PC-3 (cell line): ENCODE measurements at regions not wholly inside any gene's neighbourhood (a gene's known extent, or its start where the extent isn't known, plus 50 kb on each side); places are given as distances from the start of the nearest gene placed in this dataset.

Experiments used
- ATAC-seq: fragments of 200-7000 bp; cut with Tn5 transposase; 2 replicates; pipeline ENCODE4 v1.9.1; 2020; ENCODE audit warnings: mild to moderate bottlenecking, moderate library complexity
- BruUV-seq: library from RNA; stranded (reverse); fragments of 400-500 nt; replicated peaks from 2 replicates; lab custom pipeline; 2021; lab: Mats Ljungman, UMichigan
- CTCF ChIA-PET: fragments of 300-600 bp; sonication (Branson Sonifier 250); formaldehyde crosslinking; loops from one replicate; lab custom pipeline; 2022; ENCODE audit warnings: antibody characterized with exemption; lab: Charles Lee
- POLR2A ChIA-PET: fragments of 300-600 bp; sonication (Branson Sonifier 250); formaldehyde crosslinking; loops from one replicate; lab custom pipeline; 2022; ENCODE audit warnings: antibody characterized with exemption; ENCODE audit not compliant: unreplicated experiment; lab: Charles Lee
- DNase-seq: peaks from one replicate; pipeline ENCODE4 v3.0.0-alpha.2; 2015
- H2AFZ ChIP-seq: fragments of 300-600 bp; sonication (generic); 2 replicates; pipeline ENCODE4 v1.6.0; 2016; ENCODE audit warnings: antibody characterized with exemption, low read length
- H3F3A ChIP-seq: fragments of 300-600 bp; sonication (generic); one replicate; pipeline ENCODE4 v1.6.0; 2017; ENCODE audit warnings: antibody characterized with exemption, low read length, control low read depth, mild to moderate bottlenecking; ENCODE audit not compliant: unreplicated experiment
- H3K27ac ChIP-seq: fragments of 300-600 bp; sonication (generic); 2 replicates; pipeline ENCODE4 v1.5.1; 2016; ENCODE audit warnings: mild to moderate bottlenecking, low read length
- H3K27me3 ChIP-seq: fragments of 300-600 bp; sonication (generic); 2 replicates; pipeline ENCODE4 v1.6.1; 2016; ENCODE audit warnings: low read length, mixed read lengths
- H3K36me3 ChIP-seq: fragments of 300-600 bp; sonication (generic); 2 replicates; pipeline ENCODE4 v1.6.1; 2016; ENCODE audit warnings: low read depth, mixed run types, low read length, mixed read lengths
- H3K4me1 ChIP-seq: fragments of 300-600 bp; sonication (generic); 2 replicates; pipeline ENCODE4 v1.5.1; 2016; ENCODE audit warnings: low read length; ENCODE audit not compliant: insufficient read depth
- H3K4me2 ChIP-seq: fragments of 300-600 bp; sonication (generic); 2 replicates; pipeline ENCODE4 v1.6.0; 2016; ENCODE audit warnings: low read length
- H3K4me3 ChIP-seq: fragments of 300-600 bp; sonication (generic); 2 replicates; pipeline ENCODE4 v1.5.1; 2016; ENCODE audit warnings: mild to moderate bottlenecking, low read length, mixed read lengths
- H3K79me2 ChIP-seq: fragments of 300-600 bp; sonication (generic); 2 replicates; pipeline ENCODE4 v1.6.1; 2017; ENCODE audit warnings: low read length, mixed read lengths
- H3K9ac ChIP-seq: fragments of 300-600 bp; sonication (generic); 2 replicates; pipeline ENCODE4 v1.6.0; 2016; ENCODE audit warnings: mild to moderate bottlenecking, low read length
- H3K9me2 ChIP-seq: fragments of 300-600 bp; sonication (generic); replicated peaks from 2 replicates; pipeline ENCODE4 v1.6.1; 2016; ENCODE audit warnings: mixed run types, low read length, mixed read lengths
- H3K9me3 ChIP-seq: fragments of 300-600 bp; sonication (generic); 2 replicates; pipeline ENCODE4 v1.6.1; 2016; ENCODE audit warnings: low read length, mixed read lengths
- H4K20me1 ChIP-seq: fragments of 300-600 bp; sonication (generic); 2 replicates; pipeline ENCODE4 v1.6.1; 2016; ENCODE audit warnings: low read length, mixed read lengths
- CTCF ChIP-seq: fragments of 300-600 bp; sonication (generic); conservative IDR thresholded peaks from 2 replicates; pipeline ENCODE4 v1.5.1; 2017; ENCODE audit warnings: antibody characterized with exemption, low read depth, mild to moderate bottlenecking, low read length
- EZH2 ChIP-seq: fragments of 300-600 bp; sonication (generic); IDR thresholded peaks from one replicate; pipeline ENCODE4 v1.6.1; 2017; ENCODE audit warnings: antibody characterized with exemption, mild to moderate bottlenecking, low read length; ENCODE audit not compliant: unreplicated experiment
- EZH2phosphoT487 ChIP-seq: fragments of 300-600 bp; sonication (generic); IDR thresholded peaks from 2 replicates; pipeline ENCODE4 v1.6.1; 2018; ENCODE audit warnings: mild to moderate bottlenecking, antibody characterized with exemption, low read length, borderline replicate concordance
- intact Hi-C: fragments of 100-400 bp; cut with micrococcal nuclease; formaldehyde crosslinking; loops from 2 replicates; pipeline ENCODE4 v1.9.0; 2023

- Histone ChIP-seq H3F3A (no peaks in the 10 kb centered on the region), H4K20me1 (no peaks in the 10 kb centered on the region), H3K79me2 (no peaks in the 10 kb centered on the region), H3K4me3 (no peak overlapping the region), H3K9ac (no peak overlapping the region), H3K9me3 (no peaks in the 10 kb centered on the region), H3K36me3 (no peaks in the 10 kb centered on the region), H3K27me3 (no peaks in the 10 kb centered on the region), H3K9me2 (no peaks in the 10 kb centered on the region), H3K27ac (no peak overlapping the region), H2AFZ (no peak overlapping the region), H3K4me1 (no peaks in the 10 kb centered on the region), H3K4me2 (no peak overlapping the region)
- intact Hi-C loops: no loop called here
- DNase-seq (no peak), ATAC-seq (no peak)
- CTCF ChIA-PET: no interaction called here
- TF ChIP-seq CTCF (no peak), EZH2phosphoT487 (no peak), EZH2 (no peak)
- POLR2A ChIA-PET: no interaction called here
- BruUV-seq: no TSS peak
Measured at GRCh38 chr2:167652401-167652800, 595.0 kb downstream of the STK39 start.

GRCh38 chr2:167651406-167652151 lies 595.8 kb downstream of the STK39 start:
- Histone ChIP-seq H3K4me3 (no peak overlapping the region), H3K4me1 (no peaks in the 10 kb centered on the region), H3K36me3 (no peaks in the 10 kb centered on the region), H4K20me1 (no peaks in the 10 kb centered on the region), H3K27ac (no peak overlapping the region), H3K79me2 (no peaks in the 10 kb centered on the region), H2AFZ (no peak overlapping the region), H3K4me2 (no peak overlapping the region), H3K9ac (no peak overlapping the region), H3K9me3 (no peaks in the 10 kb centered on the region), H3K9me2 (no peaks in the 10 kb centered on the region), H3K27me3 (no peaks in the 10 kb centered on the region), H3F3A (no peaks in the 10 kb centered on the region)
- intact Hi-C loops: no loop called here
- ATAC-seq (no peak), DNase-seq (no peak)
- ChIA-PET POLR2A (no interaction called here), CTCF (no interaction called here)
- BruUV-seq: no TSS peak
- TF ChIP-seq EZH2 (no peak), CTCF (no peak), EZH2phosphoT487 (no peak)

- POLR2A ChIA-PET: no interaction called here
- Histone ChIP-seq H3K9me3 (no peaks in the 10 kb centered on the region), H3K27me3 (no peaks in the 10 kb centered on the region), H3K4me3 (no peak overlapping the region), H3F3A (no peaks in the 10 kb centered on the region), H3K79me2 (no peaks in the 10 kb centered on the region), H3K4me2 (no peak overlapping the region), H3K36me3 (no peaks in the 10 kb centered on the region), H3K27ac (no peak overlapping the region), H2AFZ (no peak overlapping the region), H3K9ac (no peak overlapping the region), H4K20me1 (no peaks in the 10 kb centered on the region), H3K4me1 (no peaks in the 10 kb centered on the region), H3K9me2 (no peaks in the 10 kb centered on the region)
- intact Hi-C loops: no loop called here
- no peak for DNase-seq
- CTCF ChIA-PET: no interaction called here
- BruUV-seq: no TSS peak
- no peak for ATAC-seq
- TF ChIP-seq CTCF (no peak), EZH2phosphoT487 (no peak), EZH2 (no peak)
Measured at GRCh38 chr2:167646557-167646956, 600.8 kb downstream of the STK39 start.
